Sigmoid colon (tissue), 6 donors: ENCODE measurements at regions not wholly inside any gene's neighbourhood (a gene's known extent, or its start where the extent isn't known, plus 50 kb on each side); places are given as distances from the start of the nearest gene placed in this dataset.
"Not testable (repeated sequence)": the region's sequence is repeated elsewhere in the genome, so short reads cannot be mapped to it uniquely, and the experiment has no call there.

Source experiments
- DNase-seq: peaks from one replicate; pipeline ENCODE4 v3.0.0-alpha.2; 2019
- H3K27ac ChIP-seq, 4 donors: fragments of 200-600 bp; sonication (generic); one replicate each; pipeline ENCODE4 v1.5.1; 2016 to 2019; ENCODE audit warnings: mild to moderate bottlenecking in 1 of 4
- H3K27me3 ChIP-seq, 3 donors: fragments of 200-600 bp; sonication (generic); one replicate each; pipeline ENCODE4 v1.5.1; 2019; ENCODE audit warnings: mild to moderate bottlenecking in 1 of 3
- H3K36me3 ChIP-seq, 4 donors: fragments of 200-600 bp; sonication (generic); one replicate each; pipeline ENCODE4 v1.5.1; 2016 to 2019
- H3K4me1 ChIP-seq, 4 donors: fragments of 200-600 bp; sonication (generic); one replicate each; pipeline ENCODE4 v1.5.1; 2017 to 2019
- H3K4me3 ChIP-seq, 4 donors: fragments of 200-600 bp; sonication (generic); one replicate each; pipeline ENCODE4 v1.5.1; 2017 to 2019; ENCODE audit warnings: mild to moderate bottlenecking in 2 of 4, moderate library complexity in 1 of 4
- H3K9me3 ChIP-seq, 4 donors: fragments of 200-600 bp in 3 of 4; sonication (generic) in 3 of 4; one replicate each; pipeline versions ENCODE4 v1.5.1 to v1.6.1; 2013 to 2019
- EP300 ChIP-seq, 4 donors: sonication (generic); formaldehyde crosslinking; IDR thresholded peaks; one replicate each; pipeline ENCODE4 v1.6.1; 2017; ENCODE audit warnings: antibody characterized with exemption in 4 of 4
- POLR2A ChIP-seq, 2 donors: fragments of 450-650 bp; IDR thresholded peaks; one replicate each; pipeline ENCODE4 v1.6.1; 2016; ENCODE audit warnings: antibody characterized with exemption in 2 of 2, mild to moderate bottlenecking in 2 of 2, moderate library complexity in 2 of 2
- POLR2AphosphoS5 ChIP-seq, 4 donors: sonication (generic); formaldehyde crosslinking; IDR thresholded peaks; one replicate each; pipeline ENCODE4 v1.6.1; 2017; ENCODE audit warnings: antibody characterized with exemption in 4 of 4
- WGBS, 2 donors: extraction: QIAGEN DNeasy Blood & Tissue Kit; methylation state at CpG; one replicate each; pipeline ENCODE4 v1.1.7; 2013; 5-methylcytosine and 5-hydroxymethylcytosine counted together
- intact Hi-C: fragments of 100-400 bp; cut with DNase I; formaldehyde crosslinking; loops from one replicate; pipeline ENCODE4 v1.15.1; 2023
- TF ChIP-seq, protein P1 (sequence below), 4 experiments: fragments of 450-650 bp in 3 of 4; fragments of 200-600 bp in 1 of 4; IDR thresholded peaks; one replicate each; pipeline ENCODE4 v1.5.1; 2016 to 2019; ENCODE audit warnings: antibody characterized with exemption in 4 of 4, mild to moderate bottlenecking in 3 of 4, moderate library complexity in 2 of 4
- donor health status: healthy with polysubstance abuse.
- donor health status: healthy.

DNA sequence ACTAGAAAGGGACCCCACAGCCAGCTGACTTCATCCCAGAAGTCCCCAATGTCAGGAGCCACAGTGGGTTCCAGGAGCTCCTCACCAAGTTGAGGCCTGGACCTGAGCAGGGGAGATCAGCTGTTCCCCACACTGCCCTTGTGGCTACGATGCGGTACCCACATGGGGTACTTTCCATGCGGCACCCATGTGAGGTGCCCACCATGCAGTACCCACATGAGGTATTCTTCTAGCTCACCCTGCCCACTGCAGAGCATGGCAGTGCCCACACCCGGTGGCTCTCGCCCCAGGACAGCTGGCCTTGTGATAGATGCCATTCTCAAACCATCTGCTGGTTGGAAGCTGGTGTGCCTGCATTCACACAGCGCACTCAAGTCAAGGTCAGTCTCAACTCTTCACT is 136.3 kb upstream of the PDE1C start:
- Histone ChIP-seq H3K27ac (no peak overlapping the region), H3K4me3 (no peak overlapping the region), H3K36me3 (no peaks in the 10 kb centered on the region), H3K27me3 (peaks cover 0 to 3% (median 0%) of the 10 kb centered on the region in 3 donors), H3K4me1 (peaks cover 0 to 6% (median 0%) of the 10 kb centered on the region in 4 donors), H3K9me3 (no peaks in the 10 kb centered on the region)
- TF ChIP-seq EP300 (IDR thresholded peaks at IDR 0.05): no peak
- TF ChIP-seq POLR2A (IDR thresholded peaks at IDR 0.05): no peak
- TF ChIP-seq, protein P1, sequence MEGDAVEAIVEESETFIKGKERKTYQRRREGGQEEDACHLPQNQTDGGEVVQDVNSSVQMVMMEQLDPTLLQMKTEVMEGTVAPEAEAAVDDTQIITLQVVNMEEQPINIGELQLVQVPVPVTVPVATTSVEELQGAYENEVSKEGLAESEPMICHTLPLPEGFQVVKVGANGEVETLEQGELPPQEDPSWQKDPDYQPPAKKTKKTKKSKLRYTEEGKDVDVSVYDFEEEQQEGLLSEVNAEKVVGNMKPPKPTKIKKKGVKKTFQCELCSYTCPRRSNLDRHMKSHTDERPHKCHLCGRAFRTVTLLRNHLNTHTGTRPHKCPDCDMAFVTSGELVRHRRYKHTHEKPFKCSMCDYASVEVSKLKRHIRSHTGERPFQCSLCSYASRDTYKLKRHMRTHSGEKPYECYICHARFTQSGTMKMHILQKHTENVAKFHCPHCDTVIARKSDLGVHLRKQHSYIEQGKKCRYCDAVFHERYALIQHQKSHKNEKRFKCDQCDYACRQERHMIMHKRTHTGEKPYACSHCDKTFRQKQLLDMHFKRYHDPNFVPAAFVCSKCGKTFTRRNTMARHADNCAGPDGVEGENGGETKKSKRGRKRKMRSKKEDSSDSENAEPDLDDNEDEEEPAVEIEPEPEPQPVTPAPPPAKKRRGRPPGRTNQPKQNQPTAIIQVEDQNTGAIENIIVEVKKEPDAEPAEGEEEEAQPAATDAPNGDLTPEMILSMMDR (IDR thresholded peaks at IDR 0.05): no peak
- no peak for TF ChIP-seq POLR2AphosphoS5 (IDR thresholded peaks at IDR 0.05)
- intact Hi-C loops: loop anchor here (10.0 kb wide), 1 partner anchor 142 kb away; no protein-coding TSS in a partner anchor
- WGBS, 2 donors: 73 to 95% methylated on average over 6 of the region's 6 CpGs
- DNase-seq: no peak

DNA sequence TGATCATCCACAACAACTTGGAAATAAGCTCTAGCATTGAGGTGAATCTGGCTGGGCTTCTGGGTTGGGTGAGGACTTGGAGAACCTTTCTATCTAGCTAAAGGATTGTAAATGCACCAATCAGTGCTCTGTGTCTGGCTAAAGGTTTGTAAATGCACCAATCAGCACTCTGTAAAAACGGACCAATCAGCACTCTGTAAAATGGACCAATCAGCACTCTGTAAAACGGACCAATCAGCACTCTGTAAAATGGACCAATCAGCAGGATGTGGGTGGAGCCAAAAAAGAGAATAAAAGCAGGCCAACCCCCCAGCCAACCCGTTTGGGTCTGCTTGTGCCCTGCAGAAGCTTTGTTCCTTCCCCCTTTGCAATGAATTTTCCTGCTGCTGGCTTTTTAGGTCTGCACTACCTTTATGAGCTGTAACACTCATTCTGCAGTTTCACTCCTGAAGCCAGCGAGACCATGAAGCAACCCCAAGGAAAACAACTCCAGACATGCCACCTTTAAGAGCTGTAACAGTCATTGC is 135.2 kb upstream of the PDE1C start:
- not testable (repeated sequence) for H3K4me1 ChIP-seq, DNase-seq, H3K9me3 ChIP-seq, H3K27me3 ChIP-seq, H3K36me3 ChIP-seq, H3K4me3 ChIP-seq, H3K27ac ChIP-seq
- 70 to 76% methylated on average over 4 of the region's 4 CpGs for WGBS, 2 donors
- intact Hi-C loops: loop anchor here (10.0 kb wide), 1 partner anchor 141 kb away; no protein-coding TSS in a partner anchor

DNA sequence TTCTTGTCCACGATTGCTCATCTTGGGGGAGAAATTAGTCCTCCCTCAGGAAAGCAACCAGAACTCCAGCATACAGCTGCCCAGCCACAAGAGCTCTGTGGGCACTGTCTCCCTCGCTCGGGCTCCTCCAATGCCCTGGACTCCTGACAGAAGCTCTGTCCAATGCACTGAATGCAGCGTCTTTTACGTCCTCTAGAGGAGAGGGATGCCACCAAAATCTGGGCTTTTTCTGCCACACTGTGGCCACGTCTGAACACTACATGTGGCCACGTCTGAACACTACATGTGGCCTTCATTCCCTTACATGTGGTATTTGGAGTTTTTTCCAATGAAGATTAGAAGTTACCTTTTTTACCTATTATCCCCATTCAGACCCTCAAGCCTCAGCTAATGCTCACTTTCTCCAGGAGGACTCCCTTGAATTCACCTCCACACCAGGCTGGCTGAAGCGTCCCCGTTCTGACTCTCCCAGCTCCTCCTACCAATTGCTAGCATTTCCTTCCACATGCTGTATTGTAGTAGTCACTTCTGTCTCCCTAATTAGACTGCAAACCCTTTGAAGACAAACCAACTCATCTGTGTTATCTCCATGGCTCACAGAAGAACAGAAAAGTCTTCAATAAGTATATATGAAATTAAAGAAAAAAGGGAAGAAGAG is 134.3 kb upstream of the PDE1C start:
- no peaks in the 10 kb centered on the region for H3K9me3 ChIP-seq
- peak; percentile 75 for DNase-seq
- 22 to 29% methylated on average over 9 of the region's 9 CpGs for WGBS, 2 donors
- no peaks in the 10 kb centered on the region for H3K36me3 ChIP-seq
- TF ChIP-seq POLR2A (IDR thresholded peaks at IDR 0.05): no peak
- no peak for TF ChIP-seq EP300 (IDR thresholded peaks at IDR 0.05)
- TF ChIP-seq, protein P1 (IDR thresholded peaks at IDR 0.05): peak; percentile 78 to 91 (median 80)
- no peak for TF ChIP-seq POLR2AphosphoS5 (IDR thresholded peaks at IDR 0.05)
- intact Hi-C loops: loop anchor here (1.0 to 10.0 kb wide), 2 partner anchors 140 to 460 kb away; no protein-coding TSS in a partner anchor
- peak overlapping the region in 3 of 4 donors; percentile 25 to 33 (median 30) for H3K4me3 ChIP-seq
- peaks cover 0 to 6% (median 0%) of the 10 kb centered on the region in 4 donors for H3K4me1 ChIP-seq
- H3K27me3 ChIP-seq: no peaks in the 10 kb centered on the region
- H3K27ac ChIP-seq: no peak overlapping the region

DNA sequence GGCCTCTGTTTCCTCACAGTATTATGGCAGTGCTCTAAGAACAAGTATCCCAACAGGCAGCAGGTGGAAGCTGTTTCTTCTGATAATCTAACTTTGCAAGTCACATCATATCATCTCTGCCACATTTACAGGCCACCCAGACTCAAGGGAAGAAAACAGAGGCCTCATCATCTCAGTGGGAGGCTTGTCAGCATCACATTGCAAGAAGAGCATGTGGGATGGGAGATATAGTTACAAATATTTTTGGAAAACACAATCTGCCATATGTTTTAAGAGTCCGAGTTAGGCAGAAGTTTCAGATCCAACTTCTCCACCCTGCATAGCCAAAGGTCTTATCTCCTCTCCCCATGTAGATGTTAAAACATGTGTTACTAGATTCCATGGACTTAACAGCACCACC is 130.4 kb upstream of the PDE1C start:
- TF ChIP-seq POLR2AphosphoS5 (IDR thresholded peaks at IDR 0.05) (no peak), POLR2A (IDR thresholded peaks at IDR 0.05) (no peak), EP300 (IDR thresholded peaks at IDR 0.05) (no peak)
- TF ChIP-seq, protein P1 (IDR thresholded peaks at IDR 0.05): no peak
- H3K27ac ChIP-seq: no peak overlapping the region
- WGBS, 2 donors: 84 to 95% methylated on average over 1 of the region's 1 CpG
- H3K9me3 ChIP-seq: no peaks in the 10 kb centered on the region
- H3K4me3 ChIP-seq: no peak overlapping the region
- no peak for DNase-seq
- peaks cover 0 to 6% (median 0%) of the 10 kb centered on the region in 4 donors for H3K4me1 ChIP-seq
- H3K36me3 ChIP-seq: no peaks in the 10 kb centered on the region
- H3K27me3 ChIP-seq: no peaks in the 10 kb centered on the region
- intact Hi-C loops: loop anchor here (10.0 kb wide), 1 partner anchor 136 kb away; no protein-coding TSS in a partner anchor

DNA sequence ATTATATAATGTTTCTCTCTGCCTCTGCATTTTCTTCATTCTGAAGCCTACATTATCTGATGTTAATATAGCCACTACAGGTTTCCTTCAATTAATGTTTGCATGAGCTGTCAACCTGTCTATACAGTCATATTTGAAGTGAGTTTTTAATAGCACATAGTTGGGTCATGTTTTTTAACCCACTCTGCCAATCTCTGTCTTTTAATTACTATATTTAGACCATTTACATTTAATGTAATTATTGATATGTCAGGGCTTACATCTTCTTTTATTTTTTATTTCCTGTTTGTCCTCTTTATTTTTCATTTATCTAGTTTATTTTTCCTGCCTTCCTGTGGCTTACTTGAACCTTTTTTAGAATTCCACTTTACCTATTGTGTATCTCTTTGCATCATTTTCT is 124.3 kb upstream of the PDE1C start:
- H3K36me3 ChIP-seq: no peaks in the 10 kb centered on the region
- intact Hi-C loops: no loop called here
- H3K4me3 ChIP-seq: no peak overlapping the region
- no peaks in the 10 kb centered on the region for H3K4me1 ChIP-seq
- no peak overlapping the region for H3K27ac ChIP-seq
- H3K9me3 ChIP-seq: peaks cover 0 to 2% (median 0%) of the 10 kb centered on the region in 4 donors
- DNase-seq: no peak
- no peaks in the 10 kb centered on the region for H3K27me3 ChIP-seq
- TF ChIP-seq, protein P1 (IDR thresholded peaks at IDR 0.05): no peak
- no peak for TF ChIP-seq POLR2AphosphoS5 (IDR thresholded peaks at IDR 0.05)
- no peak for TF ChIP-seq POLR2A (IDR thresholded peaks at IDR 0.05)
- TF ChIP-seq EP300 (IDR thresholded peaks at IDR 0.05): no peak
